HG03280 (cell line): ENCODE measurements at regions not wholly inside any gene's neighbourhood (a gene's known extent, or its start where the extent isn't known, plus 50 kb on each side); places are given as distances from the start of the nearest gene placed in this dataset.
"Not testable (repeated sequence)": the region's sequence is repeated elsewhere in the genome, so short reads cannot be mapped to it uniquely, and the experiment has no call there.

Experiments
- ATAC-seq: cut with Tn5 transposase; IDR thresholded peaks from one replicate; pipeline ENCODE4 v1.9.1; 2021; ENCODE audit warnings: mild to moderate bottlenecking, moderate library complexity; ENCODE audit not compliant: unreplicated experiment

DNA sequence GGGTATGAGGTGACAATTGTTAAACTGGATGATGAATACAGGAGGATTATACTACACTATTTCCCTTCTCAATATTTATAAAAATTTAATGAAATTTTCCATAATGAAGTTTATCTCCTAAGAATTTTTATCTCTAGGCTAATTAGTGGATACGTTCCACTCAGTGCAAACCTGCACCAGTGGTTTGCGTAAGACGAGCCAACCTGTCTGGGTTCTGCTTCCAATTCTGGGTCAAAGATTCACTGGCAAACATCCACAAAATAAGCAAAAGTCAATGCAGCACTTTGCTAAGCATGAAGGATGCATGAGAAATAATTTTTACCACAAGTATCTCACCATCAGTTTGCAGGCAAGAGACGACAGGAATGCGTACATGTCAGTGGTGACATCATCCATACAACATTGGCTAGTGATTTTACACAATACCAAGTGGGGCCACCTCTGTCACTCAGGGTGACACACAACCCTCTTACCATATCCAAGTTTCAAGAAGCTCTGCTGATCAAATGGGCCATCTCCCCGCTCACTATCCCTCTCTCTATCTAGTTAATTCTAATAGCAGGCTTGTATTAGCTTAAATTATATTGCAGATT lies 51.7 kb downstream of the FAM50B start:
- ATAC-seq, result no peak

DNA sequence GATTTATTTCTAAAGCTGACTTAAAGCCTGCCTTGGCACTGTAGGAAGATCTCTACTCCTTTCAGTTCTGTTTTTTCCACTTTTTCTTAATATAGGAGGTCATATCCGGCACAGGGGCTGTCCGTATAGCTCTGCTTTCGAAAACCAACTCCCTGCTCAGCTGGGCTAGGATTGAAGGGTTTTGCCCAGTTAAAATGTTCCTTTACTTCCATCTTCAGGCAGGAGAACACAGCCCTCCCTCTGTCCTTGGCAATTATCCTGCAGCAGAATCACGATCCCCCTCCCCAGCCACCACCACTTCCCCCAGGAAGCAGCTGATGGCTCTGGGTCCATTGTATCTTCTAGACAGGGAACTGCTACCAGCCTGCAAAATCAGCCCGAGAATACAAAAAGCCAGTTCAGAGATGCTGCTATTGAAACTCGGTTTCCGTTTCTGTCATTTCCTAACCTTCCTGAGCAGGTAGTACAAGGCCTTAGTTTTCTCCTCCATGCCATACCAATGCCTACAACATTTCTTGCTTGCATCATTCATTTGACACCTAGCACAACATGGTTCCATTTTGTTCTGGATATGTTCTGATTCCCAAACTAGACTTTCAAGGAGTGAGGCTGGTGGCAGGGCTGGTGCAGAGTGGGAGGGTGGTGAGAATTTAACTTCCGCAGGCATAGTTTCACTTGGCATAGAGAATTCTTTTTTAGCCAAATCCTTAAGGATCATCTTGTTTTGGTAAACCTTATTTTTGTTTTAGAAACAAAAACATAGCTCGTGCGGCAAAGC lies 53.9 kb downstream of the FAM50B start:
- no peak for ATAC-seq

DNA sequence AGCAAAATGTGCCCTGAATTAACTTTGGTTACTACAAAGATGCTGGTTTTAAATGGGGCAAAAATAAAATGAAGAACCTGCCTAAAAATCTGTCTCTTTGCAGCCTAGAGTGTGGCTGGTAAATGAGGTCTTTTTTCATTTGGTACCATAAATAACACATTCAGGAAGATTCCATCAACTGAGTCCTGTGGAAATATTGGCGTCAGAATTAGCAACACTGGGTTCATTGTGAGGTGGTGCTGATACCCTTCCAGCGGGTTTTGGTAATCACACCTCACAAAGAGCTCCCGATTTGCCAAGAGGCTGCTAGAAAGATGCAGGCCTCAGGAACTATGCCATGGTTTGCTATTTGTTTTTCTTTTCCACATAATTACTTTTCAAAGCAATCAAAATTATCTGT lies 55.3 kb downstream of the FAM50B start:
- no peak for ATAC-seq

DNA sequence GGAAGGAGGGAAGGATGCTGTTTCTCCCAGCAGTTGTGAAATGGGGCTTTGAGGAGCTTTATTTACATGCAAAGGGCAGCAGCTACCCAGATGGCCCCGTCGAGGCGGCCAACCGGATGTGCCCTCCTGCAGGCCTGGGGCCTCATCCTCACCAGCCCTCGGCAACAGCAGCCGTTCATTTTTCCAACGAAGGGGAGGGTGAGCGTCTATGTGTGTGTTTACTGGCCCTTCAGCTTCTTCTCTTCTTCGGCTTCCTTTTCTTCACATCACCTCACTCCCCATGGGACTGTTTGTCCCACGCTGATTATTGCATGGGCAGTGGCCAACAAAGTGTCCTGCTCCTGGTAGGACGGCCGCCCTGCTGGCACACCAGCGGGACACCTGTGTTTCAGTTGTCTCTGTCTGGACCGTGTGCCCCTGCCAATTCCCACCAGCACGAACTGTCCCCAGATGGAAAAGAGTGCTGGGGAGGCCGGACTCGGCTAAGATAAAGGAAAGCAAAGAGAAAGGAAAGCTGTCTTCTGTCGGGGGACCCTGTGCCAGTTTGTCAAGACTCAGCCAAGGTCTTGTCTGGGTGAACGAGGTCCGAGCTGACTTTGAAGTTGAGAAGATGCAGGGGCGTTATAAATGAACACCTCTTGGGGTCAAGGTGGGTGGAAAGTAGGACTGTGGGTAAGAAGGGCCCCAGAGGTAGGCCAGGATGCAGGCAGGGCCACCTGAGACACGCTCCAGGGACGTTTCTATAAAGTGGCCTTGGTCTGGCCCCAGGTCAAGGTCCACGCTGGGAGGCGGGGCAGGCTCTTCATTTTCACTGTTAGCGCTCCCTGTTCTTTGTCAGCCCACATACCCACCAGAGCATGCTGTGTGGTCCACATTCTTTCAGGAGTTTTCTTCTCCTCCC lies 57.0 kb downstream of the FAM50B start:
- no peak for ATAC-seq

DNA sequence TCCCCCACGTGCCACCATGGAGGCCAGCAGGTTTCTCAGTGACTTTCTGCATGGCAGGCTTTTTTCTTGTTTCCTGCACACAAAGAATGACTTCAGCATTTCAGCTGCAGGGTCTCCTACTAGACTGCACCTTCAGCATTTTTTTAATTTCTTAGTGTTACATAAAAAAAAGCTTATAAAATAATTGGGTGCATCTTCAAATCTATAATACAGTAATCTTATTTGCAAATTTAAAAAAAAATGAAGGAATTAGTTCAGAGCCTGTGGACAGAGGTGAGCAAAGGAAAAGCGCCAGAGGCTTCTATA lies 57.6 kb downstream of the FAM50B start:
- no peak for ATAC-seq

DNA sequence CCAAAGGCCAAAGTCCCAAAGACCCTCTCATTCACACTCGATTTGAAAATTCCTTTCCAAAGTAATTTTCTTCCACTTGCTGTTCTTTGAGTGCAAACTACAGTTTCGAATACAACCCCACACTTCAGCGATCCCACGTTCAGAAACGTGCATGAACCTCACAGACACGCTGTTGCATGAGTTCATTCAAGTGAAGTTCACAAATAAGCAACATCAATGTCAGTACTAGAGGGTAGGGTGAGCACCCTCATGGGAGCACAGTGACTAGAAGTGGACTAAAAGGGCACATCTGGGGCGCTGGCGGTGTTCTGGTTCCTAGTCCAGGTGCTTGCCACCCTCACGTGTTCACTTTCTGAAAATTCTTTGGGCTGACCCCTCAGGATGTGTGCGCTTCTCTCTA lies 59.0 kb downstream of the FAM50B start:
- ATAC-seq, result no peak

DNA sequence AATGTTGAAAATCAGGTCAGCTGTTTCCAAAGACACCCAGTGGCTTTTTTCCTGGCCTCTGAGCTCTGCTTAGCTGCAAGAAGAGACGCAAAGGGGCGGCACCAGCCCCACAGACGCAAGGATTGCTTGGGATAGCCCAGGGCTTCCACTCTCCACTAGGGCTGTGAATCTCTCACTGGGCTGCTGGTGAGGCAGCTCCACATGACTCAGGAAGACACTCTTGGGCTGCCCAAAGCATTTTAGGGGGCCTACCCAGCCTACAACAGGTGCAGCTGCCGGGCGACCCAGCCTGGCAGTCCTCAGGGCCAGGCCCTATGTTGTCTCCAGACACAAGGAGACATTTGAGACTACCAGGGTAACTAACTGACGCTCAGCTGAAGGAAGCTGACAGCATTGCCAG lies 59.8 kb downstream of the FAM50B start:
- ATAC-seq, result no peak

DNA sequence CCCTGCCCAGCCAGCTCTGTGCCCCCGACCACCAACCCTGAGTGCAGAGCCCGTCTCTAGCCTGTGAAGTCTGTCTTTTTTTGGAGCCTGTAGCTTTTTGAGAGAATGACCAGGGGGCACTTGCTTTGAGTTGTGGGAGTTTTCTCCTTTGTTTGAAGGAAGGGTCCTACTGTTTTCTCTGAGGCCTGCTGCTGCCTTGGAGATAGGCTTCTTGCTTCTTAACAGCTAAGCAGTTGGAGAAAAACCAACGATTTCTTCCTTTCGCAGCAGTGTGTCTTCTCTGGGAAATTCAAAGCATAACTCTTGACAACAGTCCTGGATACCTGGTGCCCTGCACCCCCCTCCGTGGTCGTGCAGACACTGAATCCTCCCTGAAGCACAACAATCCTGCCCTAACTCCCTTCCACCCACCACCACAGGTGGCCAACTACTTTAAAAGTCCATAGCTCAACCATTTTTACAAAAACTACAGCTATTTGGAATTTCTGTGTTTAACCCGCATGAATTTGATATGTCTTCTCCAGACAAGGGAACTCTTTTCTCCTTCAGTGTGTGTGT lies 61.0 kb downstream of the FAM50B start:
- no peak for ATAC-seq

DNA sequence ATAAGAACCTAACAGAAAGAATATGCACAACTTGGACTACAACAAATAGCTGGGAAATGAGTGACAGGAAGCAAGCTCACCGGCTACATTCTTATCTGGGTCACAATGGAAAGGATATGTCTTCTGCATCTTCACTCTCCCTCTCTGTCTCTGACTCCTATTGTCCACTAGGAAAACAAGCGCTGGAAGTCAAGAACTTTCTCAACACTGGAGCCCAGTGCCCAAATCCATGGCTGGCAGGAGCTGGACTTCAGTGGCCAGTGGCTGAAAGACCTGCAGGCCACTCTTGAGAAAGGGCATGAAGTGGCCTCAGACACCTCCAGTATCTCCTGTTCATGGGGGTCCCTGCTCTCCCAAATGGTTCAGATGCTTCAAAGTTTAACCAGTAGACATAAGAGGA lies 62.0 kb downstream of the FAM50B start:
- ATAC-seq, result no peak

DNA sequence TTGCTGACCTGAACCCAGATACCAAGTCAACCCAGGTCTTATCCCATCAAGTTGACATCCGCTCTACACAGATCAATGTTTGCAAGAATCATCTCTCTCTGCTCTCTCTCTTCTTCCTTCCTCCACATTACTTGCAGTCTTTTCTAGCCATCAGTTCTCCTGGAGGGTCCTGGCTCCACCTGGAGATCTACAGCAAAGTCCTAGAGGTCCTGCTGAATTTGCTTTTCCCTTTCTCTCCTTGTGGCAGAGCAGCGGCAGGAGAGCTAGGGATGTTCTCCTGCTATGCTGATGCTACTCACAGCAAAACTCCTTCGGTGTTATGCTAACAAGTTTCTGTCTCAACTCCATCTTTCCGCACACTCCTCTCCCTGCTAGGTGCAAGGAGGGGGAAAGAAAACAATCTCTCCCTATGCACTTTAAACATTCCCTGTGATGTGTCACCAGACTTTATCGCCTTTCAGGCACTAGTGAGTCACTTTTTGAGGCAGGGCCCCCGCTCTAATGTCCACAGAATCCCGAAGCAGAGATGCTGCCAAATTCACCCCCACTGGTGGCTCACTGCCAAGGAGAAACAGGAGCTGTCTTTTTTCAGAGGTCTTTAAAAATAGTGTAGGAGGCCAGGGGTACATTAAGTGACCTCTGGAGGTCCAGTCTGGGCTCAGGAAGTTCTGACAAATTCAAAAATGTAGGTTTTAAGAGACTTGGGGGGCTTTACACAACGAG lies 62.6 kb downstream of the FAM50B start:
- ATAC-seq, result no peak

DNA sequence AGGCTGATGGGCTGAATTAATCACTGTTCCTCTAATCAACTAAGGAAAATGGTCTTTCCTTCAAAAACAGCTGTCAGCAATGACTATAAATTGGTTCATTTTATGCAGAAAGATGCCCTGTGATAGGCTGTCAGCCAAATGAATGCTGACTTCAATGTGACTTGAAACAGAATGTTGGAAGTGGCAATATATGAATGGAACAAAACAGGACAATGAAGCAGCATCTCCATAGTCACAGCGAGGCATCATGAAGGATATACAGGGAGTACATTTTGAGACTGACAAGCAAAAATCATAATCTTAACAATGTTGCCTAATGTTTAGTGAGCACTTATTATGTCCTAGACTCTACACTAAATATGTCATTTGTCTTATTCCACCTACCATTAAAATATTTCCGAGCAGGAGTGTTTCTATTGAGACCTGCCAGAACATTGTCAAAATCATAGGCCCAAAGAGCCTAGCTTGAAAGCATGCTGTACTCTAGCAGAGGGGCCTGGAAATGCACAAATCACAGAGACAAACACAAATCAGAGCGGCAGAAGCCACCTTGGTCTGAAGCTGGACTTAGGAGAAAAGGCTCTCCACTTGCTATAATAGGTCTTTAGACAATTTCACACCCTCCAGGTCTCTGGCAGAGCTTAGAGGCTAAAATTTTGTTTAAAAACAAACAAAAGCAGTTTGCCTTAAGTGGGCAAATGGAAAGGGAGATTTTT lies 63.3 kb downstream of the FAM50B start:
- ATAC-seq, result no peak

DNA sequence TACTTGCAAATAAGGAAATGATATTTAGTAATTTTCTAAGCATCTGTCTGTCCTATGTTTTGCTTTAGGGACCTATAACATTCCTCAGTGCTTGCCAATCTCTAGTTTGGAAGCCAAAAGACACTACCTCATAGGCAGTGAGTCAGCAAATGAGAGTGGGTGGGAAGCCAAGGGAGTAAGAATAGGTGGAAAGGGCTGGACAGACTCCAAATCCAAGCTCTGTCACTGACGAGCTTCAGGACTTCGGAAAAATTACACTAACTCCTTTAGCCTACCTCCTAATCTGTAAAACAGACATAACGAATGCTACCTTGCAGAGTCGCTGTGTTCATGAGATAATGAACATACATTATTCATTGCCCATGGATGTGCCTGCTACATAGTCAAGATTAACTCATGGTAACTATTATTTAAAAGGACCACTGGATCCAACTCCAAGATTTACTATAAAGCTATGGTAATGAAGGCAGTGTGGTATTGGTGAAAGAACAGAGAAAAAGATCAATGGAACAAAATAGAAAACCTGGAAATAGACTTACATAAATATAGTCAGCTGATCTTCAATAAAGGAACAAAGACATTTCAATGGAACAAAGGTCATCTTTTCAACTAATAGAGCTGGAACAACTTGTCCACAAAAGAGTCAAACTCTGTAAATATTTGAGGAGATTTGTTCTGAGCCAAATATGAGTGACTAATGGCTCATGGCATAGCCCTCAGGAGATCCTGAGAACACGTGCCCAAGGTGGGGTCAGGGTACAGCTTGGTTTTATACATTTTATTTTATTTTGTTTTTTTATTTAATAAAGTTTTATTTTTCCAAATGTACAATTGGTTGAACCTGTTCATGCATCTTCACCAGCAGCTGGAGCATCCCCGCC lies 64.1 kb downstream of the FAM50B start:
- no peak for ATAC-seq

DNA sequence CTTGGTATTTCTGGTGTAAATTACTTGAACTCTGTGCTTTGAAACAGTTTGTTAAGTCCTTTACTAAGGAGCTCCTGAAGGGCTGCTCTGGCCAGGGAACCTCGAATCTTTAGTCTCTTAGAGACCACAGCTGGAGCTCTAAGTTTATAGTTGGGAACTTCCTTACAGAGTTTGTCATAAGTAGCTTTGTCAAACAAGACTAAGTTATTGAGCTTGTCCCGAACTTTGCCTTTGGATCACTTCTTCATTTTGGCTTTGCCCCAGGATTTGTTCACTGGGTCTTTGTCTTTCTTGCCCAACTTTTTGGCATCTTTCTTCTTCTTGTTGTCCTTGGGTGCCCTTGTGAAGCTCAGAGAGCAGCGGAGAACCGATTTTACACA lies 64.8 kb downstream of the FAM50B start:
- no peak for ATAC-seq

DNA sequence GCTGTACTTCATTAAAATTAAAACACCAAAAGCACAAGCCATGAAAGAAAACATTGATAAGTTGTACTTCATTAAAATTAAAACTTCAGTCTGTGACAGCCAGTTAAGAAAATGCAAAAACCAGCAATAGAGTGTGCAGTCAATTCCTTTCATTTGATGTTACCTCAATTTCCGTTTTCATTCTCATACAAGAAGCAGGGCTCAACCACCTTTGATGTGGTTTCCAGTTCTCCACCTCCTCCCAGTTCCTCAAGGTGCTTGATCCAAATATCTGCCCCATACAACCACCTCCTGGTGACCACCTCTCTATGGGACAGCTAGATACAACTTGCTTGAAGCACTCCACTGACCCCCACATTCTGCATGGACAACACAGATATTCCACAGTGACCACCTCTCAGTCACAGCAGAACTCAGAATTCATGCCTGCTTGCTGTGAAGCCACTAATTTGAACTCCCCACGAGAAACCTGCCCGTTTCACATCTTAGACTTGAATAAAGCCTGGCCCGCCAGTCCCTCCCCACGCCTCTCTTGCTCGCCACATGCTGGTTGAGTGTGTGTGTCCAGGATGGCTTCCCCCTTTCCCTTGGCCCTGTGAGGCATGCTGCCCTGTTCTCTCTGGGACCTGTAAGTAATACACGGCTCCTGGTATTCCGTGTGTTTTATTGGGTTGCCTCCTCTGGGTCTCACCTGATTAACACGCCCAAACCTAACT lies 66.1 kb downstream of the FAM50B start:
- ATAC-seq, result no peak

DNA sequence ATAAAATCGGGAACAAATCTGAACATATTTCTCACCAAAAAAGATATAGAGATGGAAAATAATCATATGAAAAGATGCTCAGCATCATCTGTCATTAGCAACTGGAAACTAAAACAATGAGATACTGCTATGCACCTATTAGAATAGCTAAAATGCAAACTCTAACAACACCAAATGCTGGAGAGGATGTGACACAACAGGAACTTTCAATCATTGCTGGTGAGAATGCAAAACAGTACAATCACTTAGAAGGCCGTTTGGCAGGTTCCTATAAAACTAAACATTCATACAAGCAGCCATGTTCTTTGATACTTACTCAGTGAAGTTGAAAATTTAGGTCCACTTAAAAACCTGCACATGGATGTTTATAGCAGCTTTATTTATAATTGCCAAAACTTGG lies 67.0 kb downstream of the FAM50B start:
- ATAC-seq, result no peak

DNA sequence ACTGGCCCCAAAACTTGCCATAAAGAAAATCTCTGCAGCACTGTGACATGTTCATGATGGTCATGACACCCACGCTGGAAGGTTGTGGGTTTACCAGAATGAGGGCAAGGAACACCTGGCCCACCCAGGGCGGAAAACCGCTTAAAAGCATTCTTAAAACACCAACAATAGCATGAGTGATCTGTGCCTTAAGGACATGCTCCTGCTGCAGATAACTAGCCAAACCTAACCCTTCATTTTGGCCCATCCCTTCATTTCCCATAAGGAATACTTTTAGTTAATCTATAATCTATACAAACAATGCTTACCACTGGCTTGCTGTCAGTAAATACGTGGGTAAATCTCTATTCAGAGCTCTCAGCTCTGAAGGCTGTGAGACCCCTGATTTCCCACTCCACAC lies 67.6 kb downstream of the FAM50B start:
- not testable (repeated sequence) for ATAC-seq

DNA sequence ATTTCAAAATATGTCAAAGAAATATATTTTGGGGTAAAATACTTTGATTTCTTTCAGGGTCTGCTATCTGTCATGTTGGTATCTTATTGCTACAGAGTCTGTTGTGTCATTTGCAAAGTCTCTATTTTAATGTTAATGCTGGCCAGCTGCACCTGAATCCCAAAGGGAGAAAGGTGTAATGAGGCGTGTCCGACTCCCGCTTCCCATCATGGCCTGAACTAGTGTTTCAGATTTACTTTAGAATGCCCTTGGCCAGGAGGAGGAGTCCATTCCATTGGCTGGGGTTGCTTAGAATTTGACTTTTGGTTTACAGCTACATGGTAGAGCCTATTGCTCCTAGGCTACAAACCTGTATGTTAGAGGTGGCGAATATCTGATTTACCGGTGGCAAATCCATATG lies 69.3 kb downstream of the FAM50B start:
- no peak for ATAC-seq

DNA sequence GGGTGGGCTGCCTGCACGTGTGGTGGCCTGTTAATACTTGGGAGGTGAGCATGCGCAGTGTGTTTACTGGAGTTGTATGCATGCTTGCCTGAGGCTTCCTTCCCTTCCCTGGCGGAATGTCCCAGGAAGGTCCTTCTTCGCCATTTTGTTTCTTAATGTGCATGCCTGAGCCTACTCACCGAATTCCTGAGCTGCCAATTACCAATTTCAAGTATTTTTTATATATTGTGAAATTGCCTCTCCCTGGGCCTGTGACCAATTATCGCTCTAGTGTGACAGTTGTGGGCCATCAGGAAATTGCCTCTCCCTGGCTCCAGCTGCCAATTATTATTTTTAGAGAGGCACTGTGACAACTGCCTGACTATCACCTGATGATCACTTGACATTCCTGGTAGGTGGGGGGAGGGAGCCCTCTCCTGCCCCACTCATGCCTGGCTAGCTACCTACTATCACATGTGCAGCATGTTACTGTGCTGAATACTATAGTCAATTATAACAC lies 70.0 kb downstream of the FAM50B start:
- no peak for ATAC-seq

DNA sequence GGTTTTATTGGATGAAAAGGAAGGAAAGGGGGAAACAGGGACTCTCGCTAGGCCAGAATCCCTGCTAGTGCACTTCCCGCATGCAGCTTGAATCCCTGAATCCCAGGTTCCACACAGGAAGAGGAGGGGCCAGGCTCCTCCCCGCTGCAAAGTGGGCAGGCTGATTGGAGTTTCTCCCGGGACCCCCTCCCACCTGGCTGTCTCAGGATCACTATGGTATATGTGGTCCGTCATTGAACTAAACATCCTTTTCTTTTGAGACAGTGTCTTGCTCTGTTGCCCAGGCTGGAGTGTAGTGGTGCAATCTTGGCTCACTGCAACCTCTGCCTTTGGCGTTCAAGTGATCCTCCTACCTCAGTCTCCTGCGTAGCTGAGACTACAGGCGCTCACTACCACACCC lies 70.7 kb downstream of the FAM50B start:
- no peak for ATAC-seq
